Caco-2 (cell line): ENCODE measurements at regions not wholly inside any gene's neighbourhood (a gene's known extent, or its start where the extent isn't known, plus 50 kb on each side); places are given as distances from the start of the nearest gene placed in this dataset.

Experiments
- BruUV-seq: library from RNA; stranded (reverse); fragments of 400-500 nt; replicated peaks from 2 replicates; lab custom pipeline; 2021; lab: Mats Ljungman, UMichigan
- CTCF ChIA-PET: fragments of 300-600 bp; sonication (Branson Sonifier 250); formaldehyde crosslinking; loops from one replicate; lab custom pipeline; 2022; ENCODE audit warnings: antibody characterized with exemption; lab: Charles Lee
- POLR2A ChIA-PET: fragments of 300-600 bp; sonication (Branson Sonifier 250); formaldehyde crosslinking; loops from one replicate; lab custom pipeline; 2022; ENCODE audit warnings: antibody characterized with exemption; lab: Charles Lee
- DNase-seq, 2 experiments: peaks; one replicate each; pipeline versions ENCODE4 v3.0.0 to v3.0.0-alpha.2; 2020 to 2022
- H3K27me3 ChIP-seq: replicated peaks from 2 replicates; pipeline ENCODE4 v1.6.0; 2011; ENCODE audit warnings: low read length; ENCODE audit not compliant: control insufficient read depth, insufficient read depth
- H3K36me3 ChIP-seq: 2 replicates; pipeline ENCODE4 v1.5.1; 2011; ENCODE audit warnings: low read length; ENCODE audit not compliant: control insufficient read depth, insufficient read depth
- H3K4me1 ChIP-seq: fragments of 250-450 bp; sonication (Bioruptor Pico); 2 replicates; pipeline ENCODE4 v1.5.1; 2020; ENCODE audit warnings: mild to moderate bottlenecking
- H3K4me3 ChIP-seq: 2 replicates; pipeline ENCODE4 v1.5.1; 2011; ENCODE audit warnings: low read depth, mild to moderate bottlenecking, control low read depth, low read length
- H3K9me3 ChIP-seq: fragments of 250-450 bp; sonication (Bioruptor Pico); 2 replicates; pipeline ENCODE4 v1.5.1; 2020; ENCODE audit warnings: mild to moderate bottlenecking, moderate library complexity
- H3K27ac Mint-ChIP-seq: one replicate; pipeline ENCODE4 v1.8.0; 2022; ENCODE audit warnings: mixed read lengths; ENCODE audit not compliant: unreplicated experiment
- H3K27me3 Mint-ChIP-seq: one replicate; pipeline ENCODE4 v1.8.0; 2022; ENCODE audit warnings: mixed read lengths; ENCODE audit not compliant: insufficient read depth, unreplicated experiment
- H3K36me3 Mint-ChIP-seq: one replicate; pipeline ENCODE4 v1.8.0; 2022; ENCODE audit warnings: mild to moderate bottlenecking, mixed read lengths; ENCODE audit not compliant: insufficient read depth, unreplicated experiment
- H3K4me1 Mint-ChIP-seq: one replicate; pipeline ENCODE4 v1.8.0; 2022; ENCODE audit warnings: low read depth, mixed read lengths; ENCODE audit not compliant: unreplicated experiment
- H3K4me3 Mint-ChIP-seq: one replicate; pipeline ENCODE4 v1.8.0; 2022; ENCODE audit warnings: mild to moderate bottlenecking, moderate library complexity, mixed read lengths; ENCODE audit not compliant: unreplicated experiment
- H3K9me3 Mint-ChIP-seq: one replicate; pipeline ENCODE4 v1.8.0; 2022; ENCODE audit warnings: mixed read lengths; ENCODE audit not compliant: unreplicated experiment
- intact Hi-C: fragments of 100-400 bp; cut with micrococcal nuclease; formaldehyde crosslinking; loops from one replicate; pipeline ENCODE4 v1.10.0; 2022; ENCODE audit not compliant: unreplicated experiment
- TF ChIP-seq, protein P1 (sequence below), 2 experiments: fragments of 200-600 bp in 1 of 2; IDR thresholded peaks; 1 replicate in 1 of 2; 2 replicates in 1 of 2; pipeline versions ENCODE4 v1.5.1 to v1.8.0; 2011 to 2022; ENCODE audit warnings: antibody characterized with exemption in 1 of 2, control low read depth in 1 of 2, inconsistent platforms in 1 of 2, low read depth in 1 of 2, low read length in 1 of 2, mild to moderate bottlenecking in 1 of 2, moderate library complexity in 1 of 2; ENCODE audit not compliant: insufficient read depth in 1 of 2, severe bottlenecking in 1 of 2, unreplicated experiment in 1 of 2

DNA sequence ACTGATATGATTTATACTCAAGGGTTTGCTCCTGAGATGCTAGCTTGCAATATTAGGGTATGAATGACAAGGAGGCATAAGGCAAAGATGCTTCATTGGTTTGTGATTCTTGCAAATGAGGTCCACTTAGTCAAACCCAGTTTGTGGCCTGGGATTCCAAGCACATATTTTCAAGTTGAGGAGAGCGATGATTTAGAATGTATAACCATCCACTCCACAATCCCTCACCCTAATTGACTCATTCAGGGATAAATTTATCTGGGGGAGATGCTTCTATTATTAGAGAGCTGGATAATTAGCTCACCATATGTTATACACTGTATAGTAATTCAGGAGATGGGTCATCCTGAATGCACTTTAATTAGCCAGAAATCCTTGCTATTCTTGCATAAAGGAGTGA is 118.3 kb upstream of the PUDP start:
- BruUV-seq = no TSS peak
- no peak overlapping the region for H3K4me3 ChIP-seq
- H3K9me3 ChIP-seq = no peaks in the 10 kb centered on the region
- no peak overlapping the region for H3K27ac Mint-ChIP-seq
- H3K36me3 ChIP-seq = no peaks in the 10 kb centered on the region
- no peaks in the 10 kb centered on the region for H3K4me1 Mint-ChIP-seq
- peaks cover 51% of the 10 kb centered on the region for H3K36me3 Mint-ChIP-seq
- ChIA-PET POLR2A (no interaction called here), CTCF (no interaction called here)
- intact Hi-C loops = no loop called here
- H3K27me3 Mint-ChIP-seq = no peaks in the 10 kb centered on the region
- H3K27me3 ChIP-seq = no peaks in the 10 kb centered on the region
- H3K4me3 Mint-ChIP-seq = no peak overlapping the region
- H3K4me1 ChIP-seq = no peaks in the 10 kb centered on the region
- H3K9me3 Mint-ChIP-seq = no peaks in the 10 kb centered on the region
- no peak for DNase-seq
- TF ChIP-seq, protein P1, sequence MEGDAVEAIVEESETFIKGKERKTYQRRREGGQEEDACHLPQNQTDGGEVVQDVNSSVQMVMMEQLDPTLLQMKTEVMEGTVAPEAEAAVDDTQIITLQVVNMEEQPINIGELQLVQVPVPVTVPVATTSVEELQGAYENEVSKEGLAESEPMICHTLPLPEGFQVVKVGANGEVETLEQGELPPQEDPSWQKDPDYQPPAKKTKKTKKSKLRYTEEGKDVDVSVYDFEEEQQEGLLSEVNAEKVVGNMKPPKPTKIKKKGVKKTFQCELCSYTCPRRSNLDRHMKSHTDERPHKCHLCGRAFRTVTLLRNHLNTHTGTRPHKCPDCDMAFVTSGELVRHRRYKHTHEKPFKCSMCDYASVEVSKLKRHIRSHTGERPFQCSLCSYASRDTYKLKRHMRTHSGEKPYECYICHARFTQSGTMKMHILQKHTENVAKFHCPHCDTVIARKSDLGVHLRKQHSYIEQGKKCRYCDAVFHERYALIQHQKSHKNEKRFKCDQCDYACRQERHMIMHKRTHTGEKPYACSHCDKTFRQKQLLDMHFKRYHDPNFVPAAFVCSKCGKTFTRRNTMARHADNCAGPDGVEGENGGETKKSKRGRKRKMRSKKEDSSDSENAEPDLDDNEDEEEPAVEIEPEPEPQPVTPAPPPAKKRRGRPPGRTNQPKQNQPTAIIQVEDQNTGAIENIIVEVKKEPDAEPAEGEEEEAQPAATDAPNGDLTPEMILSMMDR (IDR thresholded peaks at IDR 0.05; ENCODE audit: insufficient read depth in 1 of 2, low read depth in 1 of 2, low read length in 1 of 2, severe bottlenecking in 1 of 2, unreplicated experiment in 1 of 2) = no peak

GRCh38 chrX:7264399-7264798 is 116.4 kb upstream of the PUDP start:
- POLR2A ChIA-PET = no interaction called here
- CTCF ChIA-PET = no interaction called here
- no peaks in the 10 kb centered on the region for H3K27me3 Mint-ChIP-seq
- no peak for DNase-seq
- Histone ChIP-seq H3K27me3 (no peaks in the 10 kb centered on the region), H3K4me3 (no peak overlapping the region), H3K36me3 (no peaks in the 10 kb centered on the region), H3K4me1 (no peaks in the 10 kb centered on the region), H3K9me3 (no peaks in the 10 kb centered on the region)
- H3K4me3 Mint-ChIP-seq = no peak overlapping the region
- BruUV-seq = no TSS peak
- TF ChIP-seq, protein P1 (IDR thresholded peaks at IDR 0.05; ENCODE audit: insufficient read depth in 1 of 2, low read depth in 1 of 2, low read length in 1 of 2, severe bottlenecking in 1 of 2, unreplicated experiment in 1 of 2) = no peak
- peaks cover 58% of the 10 kb centered on the region for H3K36me3 Mint-ChIP-seq
- no peaks in the 10 kb centered on the region for H3K9me3 Mint-ChIP-seq
- no peak overlapping the region for H3K27ac Mint-ChIP-seq
- no peaks in the 10 kb centered on the region for H3K4me1 Mint-ChIP-seq
- intact Hi-C loops = no loop called here

DNA sequence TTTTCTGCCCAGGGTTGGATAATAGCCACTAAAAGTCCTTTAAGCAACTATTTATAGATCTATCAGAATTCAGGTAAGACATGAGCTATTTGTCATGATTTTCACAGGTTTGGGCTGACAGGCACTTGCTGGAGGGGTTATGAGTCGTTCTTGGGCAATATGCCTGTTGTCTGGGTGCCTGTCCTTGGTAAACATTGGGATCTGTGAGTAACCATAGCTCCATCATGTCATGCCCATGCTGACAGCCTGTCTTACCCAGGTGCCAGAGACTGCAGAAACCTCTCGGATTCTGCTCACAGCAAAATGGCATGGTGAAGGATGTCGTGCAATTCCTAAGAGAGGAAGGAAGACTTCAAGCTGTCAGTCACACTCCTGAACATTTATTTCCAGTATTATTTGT is 116.0 kb upstream of the PUDP start:
- intact Hi-C loops = no loop called here
- BruUV-seq = no TSS peak

More for the DNA sequence above, 116.0 kb upstream of the PUDP start:
- H3K4me3 Mint-ChIP-seq = no peak overlapping the region
- H3K9me3 Mint-ChIP-seq = no peaks in the 10 kb centered on the region
- Histone ChIP-seq H3K36me3 (no peaks in the 10 kb centered on the region), H3K27me3 (no peaks in the 10 kb centered on the region), H3K9me3 (no peaks in the 10 kb centered on the region), H3K4me1 (no peaks in the 10 kb centered on the region), H3K4me3 (no peak overlapping the region)
- POLR2A ChIA-PET = no interaction called here
- TF ChIP-seq, protein P1 (IDR thresholded peaks at IDR 0.05; ENCODE audit: insufficient read depth in 1 of 2, low read depth in 1 of 2, low read length in 1 of 2, severe bottlenecking in 1 of 2, unreplicated experiment in 1 of 2) = no peak
- H3K27me3 Mint-ChIP-seq = no peaks in the 10 kb centered on the region
- CTCF ChIA-PET = no interaction called here
- no peak overlapping the region for H3K27ac Mint-ChIP-seq
- H3K4me1 Mint-ChIP-seq = no peaks in the 10 kb centered on the region
- peaks cover 58% of the 10 kb centered on the region for H3K36me3 Mint-ChIP-seq
- DNase-seq = no peak
